ENCODE measurements at regions not wholly inside any gene's neighbourhood (a gene's known extent, or its start where the extent isn't known, plus 50 kb on each side); places are given as distances from the start of the nearest gene placed in this dataset.

- DNase-seq (ENCODE audit: low spot score) = no peak
Observed at GRCh38 chr6:40082278-40083043, 148.2 kb upstream of the MOCS1 start.

- DNase-seq (ENCODE audit: low spot score) = no peak
Observed at GRCh38 chr6:40077736-40078135, 143.5 kb upstream of the MOCS1 start.

- DNase-seq (ENCODE audit: low spot score) = no peak
Observed at GRCh38 chr6:40077315-40077714, 143.1 kb upstream of the MOCS1 start.

GRCh38 chr6:40075056-40075590 lies 140.9 kb upstream of the MOCS1 start:
- no peak for DNase-seq (ENCODE audit: low spot score)

- DNase-seq (ENCODE audit: low spot score) = no peak
Observed at GRCh38 chr6:40074306-40075055, 140.2 kb upstream of the MOCS1 start.

GRCh38 chr6:40066372-40066771 lies 132.1 kb upstream of the MOCS1 start:
- no peak for DNase-seq (ENCODE audit: low spot score)

GRCh38 chr6:40056865-40057264 lies 122.6 kb upstream of the MOCS1 start:
- DNase-seq (ENCODE audit: low spot score) = no peak

- DNase-seq (ENCODE audit: low spot score) = no peak
Observed at GRCh38 chr6:40054602-40055001, 120.3 kb upstream of the MOCS1 start.

- no peak for DNase-seq (ENCODE audit: low spot score)
Observed at GRCh38 chr6:40054186-40054585, 119.9 kb upstream of the MOCS1 start.

GRCh38 chr6:40049128-40049527 lies 114.9 kb upstream of the MOCS1 start:
- no peak for DNase-seq (ENCODE audit: low spot score)

- no peak for DNase-seq (ENCODE audit: low spot score)
Observed at GRCh38 chr6:40044196-40044595, 109.9 kb upstream of the MOCS1 start.

GRCh38 chr6:40042232-40042631 lies 108.0 kb upstream of the MOCS1 start:
- DNase-seq (ENCODE audit: low spot score) = no peak

GRCh38 chr6:40039042-40039441 lies 104.8 kb upstream of the MOCS1 start:
- DNase-seq (ENCODE audit: low spot score) = no peak

GRCh38 chr6:40038626-40039025 lies 104.4 kb upstream of the MOCS1 start:
- DNase-seq (ENCODE audit: low spot score) = no peak

GRCh38 chr6:40037271-40037670 lies 103.0 kb upstream of the MOCS1 start:
- DNase-seq (ENCODE audit: low spot score) = no peak

GRCh38 chr6:40036186-40036585 lies 101.9 kb upstream of the MOCS1 start:
- no peak for DNase-seq (ENCODE audit: low spot score)

GRCh38 chr6:40028449-40028848 lies 94.2 kb upstream of the MOCS1 start:
- no peak for DNase-seq (ENCODE audit: low spot score)

- DNase-seq (ENCODE audit: low spot score) = no peak
Observed at GRCh38 chr6:40022867-40023266, 88.6 kb upstream of the MOCS1 start.

GRCh38 chr6:40020166-40020565 lies 85.9 kb upstream of the MOCS1 start:
- no peak for DNase-seq (ENCODE audit: low spot score)

GRCh38 chr6:40015530-40015929 lies 81.3 kb upstream of the MOCS1 start:
- no peak for DNase-seq (ENCODE audit: low spot score)

- DNase-seq (ENCODE audit: low spot score) = no peak
Observed at GRCh38 chr6:40011844-40012243, 77.6 kb upstream of the MOCS1 start.

GRCh38 chr6:40000964-40001515 lies 66.8 kb upstream of the MOCS1 start:
- DNase-seq (ENCODE audit: low spot score) = no peak

Data from mesenteric fat pad (tissue), 1 donor.